Breast epithelium (tissue), 3 donors: ENCODE measurements at regions not wholly inside any gene's neighbourhood (a gene's known extent, or its start where the extent isn't known, plus 50 kb on each side); places are given as distances from the start of the nearest gene placed in this dataset.
"Not testable (repeated sequence)": the region's sequence is repeated elsewhere in the genome, so short reads cannot be mapped to it uniquely, and the experiment has no call there.

Source experiments
- CTCF ChIP-seq, 3 donors: fragments of 450-650 bp; IDR thresholded peaks; one replicate each; pipeline ENCODE4 v1.5.1; 2016 to 2017; ENCODE audit warnings: antibody characterized with exemption in 3 of 3, mild to moderate bottlenecking in 3 of 3, moderate library complexity in 3 of 3
- POLR2AphosphoS5 ChIP-seq, 3 donors: sonication (generic); formaldehyde crosslinking; IDR thresholded peaks; one replicate each; pipeline ENCODE4 v1.6.1; 2017; ENCODE audit warnings: antibody characterized with exemption in 3 of 3

GRCh38 chr15:77936567-77936966 lies 140.9 kb downstream of the TBC1D2B start:
- TF ChIP-seq CTCF, POLR2AphosphoS5 (IDR thresholded peaks at IDR 0.05): not testable (repeated sequence)
